ENCODE measurements at regions not wholly inside any gene's neighbourhood (a gene's known extent, or its start where the extent isn't known, plus 50 kb on each side); places are given as distances from the start of the nearest gene placed in this dataset.

DNA sequence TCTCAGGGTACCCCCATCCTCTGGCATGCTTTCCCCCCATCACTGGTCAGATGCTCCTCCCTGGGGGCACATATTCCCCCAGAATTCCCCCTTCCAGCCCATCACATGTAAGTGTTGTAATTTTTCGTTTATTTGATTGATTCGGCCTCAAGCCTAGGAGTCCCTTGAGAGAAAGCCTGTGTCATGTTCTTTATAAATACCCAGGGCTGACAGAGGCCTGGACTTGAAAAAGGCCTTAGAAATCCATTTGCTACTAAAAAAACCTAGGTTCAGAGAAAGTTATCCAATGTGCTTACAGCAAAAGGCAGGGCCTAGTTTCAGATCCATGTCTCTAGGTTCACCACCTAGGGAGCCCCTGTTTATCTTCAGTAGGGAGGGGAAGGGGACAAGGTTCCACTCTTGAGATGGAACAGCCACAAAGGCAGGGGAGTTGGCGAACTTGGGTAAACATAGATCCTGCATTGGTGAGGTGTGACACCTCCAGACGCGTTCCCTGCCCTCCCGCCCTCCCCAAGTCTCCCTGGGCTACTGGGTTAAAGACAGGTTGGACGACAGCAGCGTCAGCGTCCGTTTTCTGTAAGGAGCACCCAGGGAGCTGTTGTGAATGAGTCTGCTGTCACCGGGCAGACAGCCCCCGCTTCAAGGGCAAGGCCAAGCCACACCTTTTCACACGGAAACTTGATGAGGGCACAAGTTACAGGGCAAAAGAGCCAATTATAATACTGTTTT, 147.8 kb downstream of the EN1 start:
- FAIRE-seq = no peak
- no peak for DNase-seq (ENCODE audit: insufficient read length, low spot score)

DNA sequence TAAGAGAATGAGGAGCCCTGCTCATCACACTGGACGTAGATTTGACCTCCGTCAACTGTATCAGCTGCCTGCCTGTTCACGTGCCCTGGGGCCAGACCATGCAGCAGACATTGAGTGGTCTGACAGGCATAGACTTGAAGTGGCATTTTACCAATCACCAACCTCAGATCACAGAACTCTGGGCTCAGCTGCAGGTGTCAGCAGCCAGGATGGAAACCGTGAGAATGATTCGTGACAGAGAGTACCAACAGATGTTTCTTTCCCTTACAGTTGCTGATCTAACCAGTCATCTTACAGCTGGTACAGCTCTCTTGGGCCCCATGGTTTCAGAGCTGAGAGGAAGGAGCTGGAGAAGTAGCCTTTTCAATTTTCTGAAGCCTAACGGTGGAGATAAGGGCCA, 148.9 kb downstream of the EN1 start:
- no peak for FAIRE-seq
- no peak for DNase-seq (ENCODE audit: insufficient read length, low spot score)

DNA sequence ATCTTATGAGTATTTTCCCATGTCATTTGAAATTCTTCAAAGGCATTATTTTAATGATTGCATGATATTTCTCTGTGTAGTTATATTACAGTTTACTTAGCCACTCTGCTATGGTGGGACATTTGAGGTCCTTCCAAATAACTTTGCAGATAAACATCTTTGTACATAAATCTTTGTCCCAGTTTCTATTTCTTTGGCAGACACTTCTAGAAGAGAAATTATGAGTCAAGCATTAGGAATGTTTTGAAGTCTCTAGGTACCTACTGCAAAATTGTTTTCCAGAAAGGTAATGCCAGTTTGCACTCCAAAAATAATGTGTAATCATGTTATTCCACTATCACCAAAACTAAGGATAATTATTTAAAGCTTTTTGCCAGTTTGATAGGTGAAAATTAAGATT, 149.7 kb downstream of the EN1 start:
- FAIRE-seq = no peak
- no peak for DNase-seq (ENCODE audit: insufficient read length, low spot score)

DNA sequence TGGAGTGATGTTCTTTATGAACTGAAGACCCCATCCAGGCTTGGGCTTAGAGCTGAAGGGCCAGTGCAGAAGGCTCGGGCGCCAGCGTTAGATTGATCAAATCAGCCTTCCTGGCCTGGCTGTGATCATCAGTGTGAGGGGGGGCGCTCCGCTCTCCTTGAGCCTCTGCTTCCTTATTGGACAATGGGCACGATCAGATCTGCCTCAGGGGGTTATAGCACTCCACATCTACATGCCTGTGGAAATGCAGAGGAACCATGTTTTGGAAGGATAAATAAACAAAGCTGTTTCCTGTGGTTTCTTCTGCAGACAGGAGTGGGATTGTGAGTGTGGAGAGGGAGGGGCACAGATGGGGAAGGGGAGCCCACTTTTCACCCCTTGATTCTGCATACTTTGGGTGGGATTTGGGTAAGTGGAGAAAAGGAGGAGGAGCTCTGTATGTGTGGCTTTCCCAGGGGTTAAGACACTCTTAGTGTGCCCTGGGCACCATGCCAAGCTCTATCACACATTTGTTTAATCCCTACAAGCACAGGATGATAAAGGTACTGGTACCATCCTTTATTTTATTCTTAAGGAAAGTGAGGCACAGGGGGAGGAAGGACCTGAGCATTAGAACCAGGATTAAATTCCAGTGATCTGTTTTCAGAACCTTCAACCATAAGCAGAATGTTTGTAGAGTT, 150.5 kb downstream of the EN1 start:
- FAIRE-seq = no peak
- no peak for DNase-seq (ENCODE audit: insufficient read length, low spot score)

DNA sequence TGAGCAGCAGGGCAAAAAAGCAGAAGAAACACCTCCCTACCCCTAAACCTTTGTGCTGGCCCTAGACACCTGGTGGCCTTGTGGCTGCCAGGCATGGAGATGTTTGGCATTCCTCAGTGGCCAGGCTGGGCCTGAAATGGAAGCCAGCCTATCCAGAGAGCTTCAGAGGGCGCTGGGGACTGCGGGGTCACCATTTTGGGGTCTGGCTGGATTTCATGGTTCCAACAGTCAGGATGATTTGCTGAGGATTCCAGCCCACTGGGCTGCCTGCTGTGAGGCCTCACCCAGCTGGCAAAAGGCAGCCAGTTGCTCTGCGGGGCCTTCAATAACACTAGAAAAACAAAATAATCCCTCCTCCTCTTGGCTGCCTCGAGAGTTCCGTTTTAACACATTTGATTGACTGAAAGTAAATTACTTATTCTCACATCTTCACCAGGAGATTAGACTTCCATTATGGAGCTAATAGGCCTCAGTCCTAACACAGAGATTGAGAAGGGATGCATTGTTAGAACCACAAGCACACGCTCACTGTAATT, 154.1 kb downstream of the EN1 start:
- no peak for FAIRE-seq
- DNase-seq (ENCODE audit: insufficient read length, low spot score) = no peak

DNA sequence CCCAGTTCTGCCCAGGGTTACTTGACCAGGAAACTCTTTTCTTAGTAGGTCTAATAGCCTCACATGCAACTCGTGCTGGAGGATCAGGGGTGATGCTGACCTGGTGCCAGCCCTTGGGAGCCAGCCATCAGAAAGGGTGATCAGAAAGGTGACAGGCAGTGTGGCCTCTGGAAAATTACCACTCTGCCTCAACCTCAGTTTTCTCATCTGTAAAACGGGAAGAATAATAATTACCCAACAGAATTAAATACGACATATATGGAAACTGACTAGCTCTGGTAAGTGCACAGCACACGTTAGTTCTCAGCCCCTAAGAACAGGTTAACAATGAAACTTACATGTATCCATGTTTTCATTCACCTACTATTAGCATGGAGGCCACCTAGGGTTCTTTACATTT, 157.6 kb downstream of the EN1 start:
- no peak for DNase-seq (ENCODE audit: insufficient read length, low spot score)
- no peak for FAIRE-seq

DNA sequence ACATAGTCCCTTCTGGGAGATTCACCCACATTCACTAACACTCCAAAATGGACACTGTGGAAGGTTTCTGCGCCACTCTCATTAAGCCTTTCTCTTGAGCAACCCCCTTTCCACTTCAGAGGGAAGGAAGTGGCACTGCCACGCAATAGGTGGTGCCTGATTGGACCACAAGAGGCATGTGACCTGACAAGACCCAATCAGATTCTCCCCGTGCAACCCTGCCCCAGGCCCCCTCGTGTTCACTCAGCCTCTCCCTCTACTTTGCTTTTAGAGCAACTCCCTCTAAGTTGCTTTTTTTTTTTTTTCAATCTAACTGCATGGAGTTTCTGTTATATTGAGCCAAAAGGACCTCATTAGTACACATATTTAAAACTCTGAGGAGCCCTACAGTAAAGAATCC, 158.0 kb downstream of the EN1 start:
- FAIRE-seq (no peak), DNase-seq (ENCODE audit: insufficient read length, low spot score) (no peak)

DNA sequence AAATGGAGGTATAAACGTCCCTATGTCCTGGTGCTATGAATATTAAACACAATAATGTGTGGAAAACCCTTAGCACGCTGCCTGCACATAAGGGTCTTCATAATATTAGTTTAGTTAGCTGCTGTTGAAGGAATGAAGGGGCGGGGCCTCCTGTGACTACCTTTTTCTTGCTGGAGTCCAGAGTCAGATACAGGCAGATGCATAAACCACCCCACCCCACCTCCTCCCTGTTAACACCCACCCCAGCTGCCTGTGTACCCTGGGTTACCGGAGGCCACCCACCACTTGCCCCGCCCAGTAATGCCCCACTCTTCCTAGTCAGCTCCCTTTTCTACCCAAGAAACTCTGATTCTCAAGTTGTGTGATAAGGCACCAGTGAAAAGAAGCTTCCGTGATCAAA, 158.4 kb downstream of the EN1 start:
- FAIRE-seq = no peak
- no peak for DNase-seq (ENCODE audit: insufficient read length, low spot score)

DNA sequence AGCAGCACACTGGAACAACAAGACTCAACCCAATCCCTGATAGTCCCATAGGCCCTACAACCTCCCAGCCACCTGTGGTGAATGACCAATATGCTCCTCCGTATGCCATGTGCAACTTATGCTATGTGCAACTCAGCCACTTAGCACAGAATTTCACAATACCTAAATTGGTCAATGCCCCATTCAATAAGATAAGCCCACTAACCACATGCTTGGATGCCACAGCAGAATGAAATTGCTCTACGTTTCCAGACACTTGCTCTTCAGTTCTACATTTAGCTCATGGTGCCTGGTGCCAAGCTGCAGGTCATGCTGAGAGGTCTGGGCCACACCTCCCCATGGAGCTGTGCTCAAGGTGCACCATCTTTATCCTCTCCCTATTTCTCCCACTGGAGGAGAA, 159.8 kb downstream of the EN1 start:
- DNase-seq (ENCODE audit: insufficient read length, low spot score) (no peak), FAIRE-seq (no peak)

DNA sequence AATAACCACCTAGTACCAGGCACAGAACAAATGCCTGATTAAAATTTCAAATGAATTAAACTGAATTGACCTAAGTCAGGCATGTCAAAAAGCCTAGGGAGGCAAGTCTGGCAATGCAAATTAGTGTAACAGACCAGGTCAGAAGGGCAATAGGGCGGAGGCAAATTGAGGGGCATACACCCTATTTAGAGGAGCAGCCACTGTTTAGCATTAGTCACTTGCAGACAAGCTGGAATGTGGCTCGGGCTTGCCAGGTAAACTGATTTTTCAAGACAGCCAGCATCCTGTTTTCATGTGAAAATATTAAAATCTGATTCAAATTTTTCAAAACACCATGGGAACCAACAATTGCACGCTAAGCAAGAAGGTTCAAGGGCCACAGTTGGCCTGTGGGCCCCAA, 160.3 kb downstream of the EN1 start:
- DNase-seq (ENCODE audit: insufficient read length, low spot score) = no peak
- FAIRE-seq = no peak

DNA sequence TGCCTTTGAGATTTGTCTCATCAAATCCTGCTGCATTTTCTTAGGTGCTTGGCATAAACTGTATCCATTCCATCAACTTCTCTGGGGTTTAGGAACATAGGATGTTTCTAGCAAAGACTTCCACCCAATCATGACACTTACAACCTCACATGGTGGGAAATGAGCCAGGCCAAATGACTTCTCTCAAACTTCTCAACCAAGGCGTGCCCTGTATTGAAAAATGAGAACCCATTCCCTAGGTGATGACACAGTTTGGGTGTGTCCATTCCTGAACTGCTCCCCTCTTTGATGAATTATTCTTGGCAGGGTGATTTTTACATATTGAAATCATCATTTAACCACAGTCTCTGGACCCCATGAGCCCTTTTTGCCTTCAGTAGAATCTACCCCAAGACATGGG, 161.1 kb downstream of the EN1 start:
- FAIRE-seq (no peak), DNase-seq (ENCODE audit: insufficient read length, low spot score) (no peak)

DNA sequence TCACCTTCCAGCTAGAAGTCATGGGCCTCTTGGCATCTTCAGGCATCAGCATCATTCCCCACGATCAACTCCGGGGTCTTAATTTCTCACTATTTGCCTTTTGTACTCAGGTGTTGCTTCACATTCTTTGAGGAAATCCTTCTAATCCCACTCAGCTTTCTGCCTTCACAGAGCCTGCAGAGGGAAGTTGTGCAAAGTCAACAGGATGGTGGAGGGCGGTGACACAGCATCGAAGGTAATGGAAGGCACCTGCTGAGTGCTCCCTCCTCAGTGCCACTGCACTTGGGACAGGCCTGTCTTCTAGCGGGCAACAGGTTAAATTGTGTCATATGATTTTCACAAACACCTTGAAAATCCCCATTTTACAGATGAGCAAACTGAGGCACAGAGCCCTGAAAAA, 164.0 kb downstream of the EN1 start:
- DNase-seq (ENCODE audit: insufficient read length, low spot score) = no peak
- no peak for FAIRE-seq

DNA sequence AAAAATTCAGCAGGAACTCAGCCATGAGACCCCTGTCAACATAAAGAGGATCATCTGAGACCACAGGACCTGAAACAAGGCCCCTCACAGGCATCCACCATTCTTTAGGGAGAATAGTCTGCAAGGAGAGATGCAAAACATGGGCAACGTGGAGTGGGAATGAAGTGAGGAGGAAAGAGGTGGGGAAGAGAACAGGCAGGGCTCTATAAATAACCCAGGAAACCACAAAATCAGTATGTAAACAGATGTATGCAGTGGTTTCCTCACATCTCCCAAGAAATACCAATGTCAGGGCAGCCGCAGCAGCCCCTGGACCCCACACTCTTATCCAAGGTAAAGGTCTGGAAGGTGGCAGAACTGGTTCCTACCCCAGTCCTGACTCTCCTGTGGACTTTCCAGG, 168.5 kb downstream of the EN1 start:
- no peak for FAIRE-seq
- no peak for DNase-seq (ENCODE audit: insufficient read length, low spot score)

DNA sequence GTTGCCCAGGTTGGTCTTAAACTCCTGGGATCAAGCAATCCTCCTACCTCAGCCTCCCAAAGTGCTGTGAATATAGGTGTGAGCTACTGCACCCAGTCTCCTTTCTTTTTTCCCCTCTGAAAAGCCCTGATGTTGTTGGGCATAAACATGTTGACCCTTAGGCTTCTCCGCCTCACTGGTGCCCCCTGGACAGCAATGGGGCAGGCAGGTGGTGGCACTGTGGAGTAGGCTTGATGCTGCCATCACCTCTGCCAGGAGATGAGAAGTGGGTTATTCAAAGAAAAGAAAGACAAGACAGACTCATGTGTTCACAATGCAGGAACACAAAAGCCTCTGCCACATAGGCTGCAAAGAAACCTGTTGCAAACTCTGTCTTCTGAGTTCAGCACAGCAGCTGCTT, 169.9 kb downstream of the EN1 start:
- DNase-seq (ENCODE audit: insufficient read length, low spot score) = no peak
- FAIRE-seq = no peak

DNA sequence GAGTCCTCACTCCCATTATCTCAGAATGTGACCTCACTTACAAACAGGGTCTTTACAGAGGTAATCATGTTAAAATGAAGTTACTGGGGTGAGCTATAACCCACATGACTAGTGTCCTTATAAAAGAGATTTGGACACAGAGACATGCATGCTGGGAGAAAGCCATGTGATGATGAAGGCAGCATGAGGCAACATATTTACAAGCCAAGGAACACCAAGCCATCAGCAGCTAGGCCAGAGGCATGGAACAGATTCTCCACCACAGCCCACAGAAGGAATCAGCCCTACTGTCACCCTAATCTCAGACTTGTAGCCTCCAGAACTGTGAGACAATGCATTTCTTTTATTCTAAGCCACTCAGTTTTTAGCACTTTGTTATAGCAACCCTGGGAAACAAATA, 171.9 kb downstream of the EN1 start:
- FAIRE-seq (no peak), DNase-seq (ENCODE audit: insufficient read length, low spot score) (no peak)

DNA sequence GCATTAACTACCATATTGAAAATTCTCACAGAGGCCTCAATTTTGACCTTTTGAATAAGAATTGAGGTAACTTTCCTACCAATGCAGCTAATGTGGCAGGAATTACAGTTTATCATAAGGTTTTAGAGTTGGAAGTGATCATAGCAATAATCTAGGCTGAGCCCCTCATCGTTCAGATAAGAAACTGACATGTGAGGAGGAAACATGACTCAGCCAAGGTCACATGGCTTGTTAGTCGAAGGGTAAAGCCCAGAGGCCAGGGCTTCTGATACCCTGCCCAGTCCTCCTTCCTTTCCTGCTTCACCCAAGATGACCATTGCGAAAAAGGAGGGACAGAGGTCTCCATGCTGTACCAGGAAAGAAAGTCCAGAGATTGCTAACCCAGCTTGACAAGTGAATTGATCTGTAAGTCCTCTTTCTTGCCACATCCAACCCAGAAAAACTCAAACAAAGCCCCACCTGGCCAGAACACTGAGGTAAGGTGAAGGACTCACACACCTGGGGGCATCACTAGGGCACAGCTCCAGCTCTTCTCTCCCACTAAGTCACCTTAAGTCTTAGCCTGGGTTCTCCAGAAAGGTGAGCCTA, 174.8 kb downstream of the EN1 start:
- DNase-seq (ENCODE audit: insufficient read length, low spot score) (no peak), FAIRE-seq (no peak)

DNA sequence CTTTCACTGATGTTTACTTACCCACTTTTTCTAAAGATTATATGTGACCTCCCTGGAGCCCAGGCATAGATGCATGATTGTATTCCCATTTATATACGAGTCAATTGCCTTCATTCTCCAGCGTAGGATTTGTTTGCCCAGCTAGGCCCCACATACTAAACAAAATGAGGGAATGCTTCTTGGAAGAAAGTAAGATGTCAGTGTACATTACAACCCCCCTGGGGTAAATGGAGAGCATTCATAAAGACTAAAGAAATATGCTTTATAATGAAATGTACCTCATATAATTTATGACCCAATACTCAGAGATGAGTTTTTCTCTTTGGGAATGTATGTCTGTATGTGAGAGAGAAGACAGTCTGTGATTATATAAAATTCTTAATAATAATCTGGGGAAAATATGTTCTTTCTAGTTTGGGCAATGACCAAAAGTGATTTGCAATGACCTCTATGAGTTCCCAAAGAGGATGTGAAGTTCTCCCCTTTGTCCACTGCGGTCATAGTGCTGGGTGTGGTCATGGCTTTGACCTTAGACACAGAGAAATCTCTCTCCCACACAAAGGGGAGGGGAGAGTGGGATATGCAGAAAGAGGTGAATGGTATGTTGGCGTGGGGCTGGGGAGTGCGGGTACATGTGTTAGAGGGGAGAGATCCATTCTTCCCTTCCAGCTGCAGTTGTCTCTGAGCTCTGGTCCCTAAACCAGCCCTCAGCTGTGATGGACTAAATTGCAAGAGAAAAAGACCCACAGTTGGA, 175.6 kb downstream of the EN1 start:
- DNase-seq (ENCODE audit: insufficient read length, low spot score) (no peak), FAIRE-seq (no peak)

DNA sequence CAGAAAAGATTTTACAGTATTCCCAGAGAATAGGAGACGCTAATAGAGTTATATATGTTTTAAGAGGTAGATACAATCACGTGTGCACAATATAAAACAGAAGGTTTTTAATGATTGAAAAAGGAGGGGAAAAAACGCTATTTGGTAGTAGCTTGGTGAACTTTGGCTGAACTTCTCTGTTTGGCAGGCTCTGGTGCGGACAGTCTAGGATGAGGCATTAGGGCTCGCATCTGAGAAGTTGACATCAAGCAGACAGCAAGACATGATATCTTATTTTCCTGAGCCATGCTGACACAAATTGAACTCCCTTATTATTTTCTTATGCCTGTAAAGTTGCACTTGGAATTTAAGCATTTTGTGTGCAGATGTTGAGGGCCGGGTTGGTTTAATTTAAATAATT, 176.6 kb downstream of the EN1 start:
- FAIRE-seq (no peak), DNase-seq (ENCODE audit: insufficient read length, low spot score) (no peak)

DNA sequence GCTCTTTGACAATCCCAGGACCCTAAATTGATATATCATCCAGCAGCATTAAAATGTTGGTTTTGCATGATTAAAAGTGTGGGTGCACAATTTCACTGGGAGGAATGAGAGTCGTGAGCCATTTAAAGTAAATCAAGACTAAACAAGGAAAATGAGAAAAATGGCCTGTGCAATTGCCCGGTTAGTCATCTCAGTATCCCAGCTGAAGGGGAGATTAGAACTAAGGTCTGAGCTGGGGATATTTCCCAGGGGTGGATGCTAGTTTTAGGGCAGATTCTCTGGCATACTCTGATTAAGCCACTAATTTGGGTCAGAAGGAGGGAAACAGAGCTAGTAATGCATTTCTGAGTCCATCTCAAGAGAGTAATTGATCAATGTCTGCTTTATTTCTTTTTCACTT, 177.2 kb downstream of the EN1 start:
- FAIRE-seq = no peak
- DNase-seq (ENCODE audit: insufficient read length, low spot score) = no peak

DNA sequence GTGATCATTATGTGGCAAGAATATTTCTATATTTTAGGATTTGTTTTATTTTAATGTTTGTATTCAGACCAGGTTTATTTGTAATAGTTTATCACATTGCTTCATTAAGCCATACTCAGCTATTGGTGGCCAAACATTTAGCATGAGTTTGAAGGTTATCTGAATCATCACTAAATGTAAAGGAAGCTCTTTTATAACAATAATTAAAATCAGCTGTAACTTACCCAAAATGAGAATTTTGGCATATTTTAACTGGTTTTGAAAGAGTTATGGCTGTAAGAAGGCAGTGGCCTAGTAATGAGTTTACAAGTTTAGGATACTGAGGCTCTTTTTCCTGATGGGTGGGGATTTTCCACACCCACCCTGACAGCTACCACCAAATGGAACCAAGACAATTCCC, 177.8 kb downstream of the EN1 start:
- no peak for DNase-seq (ENCODE audit: insufficient read length, low spot score)
- FAIRE-seq = no peak

Data from GM19239 (cell line).